Smooth muscle cell (in vitro differentiated cells): ENCODE measurements at regions not wholly inside any gene's neighbourhood (a gene's known extent, or its start where the extent isn't known, plus 50 kb on each side); places are given as distances from the start of the nearest gene placed in this dataset.

Experiments
- DNase-seq: peaks from one replicate; lab custom pipeline; 2025; ENCODE audit not compliant: unreplicated experiment; lab: John Stamatoyannopoulos, UW
- H2AFZ ChIP-seq: fragments of 200-600 bp; sonication (generic); 2 replicates; pipeline ENCODE4 v1.6.0; 2016; ENCODE audit warnings: antibody characterized with exemption, low read depth, mild to moderate bottlenecking
- H3F3A ChIP-seq: fragments of 200-600 bp; sonication (generic); 2 replicates; pipeline ENCODE4 v1.6.0; 2017; ENCODE audit warnings: antibody characterized with exemption, low read depth
- H3K27ac ChIP-seq: fragments of 200-600 bp; sonication (generic); 2 replicates; pipeline ENCODE4 v1.5.1; 2016; ENCODE audit warnings: low read depth, mild to moderate bottlenecking
- H3K27me3 ChIP-seq: fragments of 200-600 bp; sonication (generic); 2 replicates; pipeline ENCODE4 v1.6.1; 2016; ENCODE audit warnings: low read depth, mild to moderate bottlenecking
- H3K36me3 ChIP-seq: fragments of 200-600 bp; sonication (generic); 2 replicates; pipeline ENCODE4 v1.5.1; 2016; ENCODE audit warnings: low read depth
- H3K4me1 ChIP-seq: fragments of 200-600 bp; sonication (generic); 2 replicates; pipeline ENCODE4 v1.5.1; 2016; ENCODE audit warnings: low read depth
- H3K4me2 ChIP-seq: fragments of 200-600 bp; sonication (generic); 2 replicates; pipeline ENCODE4 v1.6.0; 2016; ENCODE audit warnings: mild to moderate bottlenecking
- H3K4me3 ChIP-seq: fragments of 200-600 bp; sonication (generic); 2 replicates; pipeline ENCODE4 v1.5.1; 2016; ENCODE audit warnings: mild to moderate bottlenecking
- H3K79me2 ChIP-seq: fragments of 200-600 bp; sonication (generic); 2 replicates; pipeline ENCODE4 v1.6.0; 2016; ENCODE audit warnings: low read depth, mild to moderate bottlenecking
- H3K9ac ChIP-seq: fragments of 200-600 bp; sonication (generic); 2 replicates; pipeline ENCODE4 v1.6.0; 2016; ENCODE audit warnings: low read depth
- H3K9me3 ChIP-seq: fragments of 200-600 bp; sonication (generic); replicated peaks from 2 replicates; pipeline ENCODE4 v1.5.1; 2016; ENCODE audit warnings: low read depth
- H4K20me1 ChIP-seq: fragments of 200-600 bp; sonication (generic); 2 replicates; pipeline ENCODE4 v1.6.0; 2016; ENCODE audit warnings: low read depth
- CTCF ChIP-seq: fragments of 200-600 bp; sonication (generic); IDR thresholded peaks from 2 replicates; pipeline ENCODE4 v1.5.1; 2017; ENCODE audit warnings: borderline replicate concordance, mild to moderate bottlenecking, antibody characterized with exemption; ENCODE audit not compliant: insufficient read depth, poor library complexity, severe bottlenecking
- WGBS: methylation state at CpG from one replicate; pipeline ENCODE4 v1.1.7; 2016; ENCODE audit warnings: low lambda C conversion rate; 5-methylcytosine and 5-hydroxymethylcytosine counted together

- H3K4me1 ChIP-seq, result no peaks in the 10 kb centered on the region
- H3K4me2 ChIP-seq, result no peak overlapping the region
- 84% methylated on average over 2 of the region's 2 CpGs for WGBS
- no peak overlapping the region for H3K9ac ChIP-seq
- no peak for TF ChIP-seq CTCF
- H3K27me3 ChIP-seq, result no peaks in the 10 kb centered on the region
- no peaks in the 10 kb centered on the region for H3K79me2 ChIP-seq
- H3F3A ChIP-seq, result no peaks in the 10 kb centered on the region
- H4K20me1 ChIP-seq, result no peaks in the 10 kb centered on the region
- H3K4me3 ChIP-seq, result no peak overlapping the region
- H3K9me3 ChIP-seq, result no peaks in the 10 kb centered on the region
- H2AFZ ChIP-seq, result no peak overlapping the region
- no peaks in the 10 kb centered on the region for H3K36me3 ChIP-seq
- DNase-seq, result no peak
- H3K27ac ChIP-seq, result no peak overlapping the region
Measured at GRCh38 chr20:17109307-17109706, 117.5 kb upstream of the PCSK2 start.

DNA sequence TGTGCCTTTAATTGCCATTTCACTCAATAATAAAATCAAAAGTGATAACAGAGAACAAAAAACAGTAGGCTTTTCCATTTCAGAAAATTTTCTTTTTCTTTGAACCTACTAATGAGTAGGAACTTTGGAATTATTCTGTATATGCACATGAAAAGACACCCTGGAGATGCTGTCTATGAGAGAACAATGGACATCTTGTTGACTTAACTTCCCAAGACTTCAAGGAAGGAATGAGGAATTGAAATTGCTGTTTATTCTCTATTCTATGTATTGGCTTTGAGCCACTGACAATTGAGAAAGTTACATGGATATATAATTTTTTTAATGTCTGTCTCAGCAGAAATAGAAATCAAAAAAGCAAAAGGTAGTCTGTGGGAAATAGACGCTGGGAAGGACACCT is 98.6 kb upstream of the PCSK2 start:
- Histone ChIP-seq H3K4me2 (no peak overlapping the region), H3K4me1 (no peaks in the 10 kb centered on the region), H3K27ac (no peak overlapping the region), H2AFZ (no peak overlapping the region), H3K9me3 (no peaks in the 10 kb centered on the region), H3K4me3 (no peak overlapping the region), H3K27me3 (no peaks in the 10 kb centered on the region), H3K79me2 (no peaks in the 10 kb centered on the region), H3K36me3 (no peaks in the 10 kb centered on the region), H3F3A (no peaks in the 10 kb centered on the region), H4K20me1 (no peaks in the 10 kb centered on the region), H3K9ac (no peak overlapping the region)
- DNase-seq, result no peak
- WGBS, result 68% methylated on average over 1 of the region's 1 CpG
- no peak for TF ChIP-seq CTCF

DNA sequence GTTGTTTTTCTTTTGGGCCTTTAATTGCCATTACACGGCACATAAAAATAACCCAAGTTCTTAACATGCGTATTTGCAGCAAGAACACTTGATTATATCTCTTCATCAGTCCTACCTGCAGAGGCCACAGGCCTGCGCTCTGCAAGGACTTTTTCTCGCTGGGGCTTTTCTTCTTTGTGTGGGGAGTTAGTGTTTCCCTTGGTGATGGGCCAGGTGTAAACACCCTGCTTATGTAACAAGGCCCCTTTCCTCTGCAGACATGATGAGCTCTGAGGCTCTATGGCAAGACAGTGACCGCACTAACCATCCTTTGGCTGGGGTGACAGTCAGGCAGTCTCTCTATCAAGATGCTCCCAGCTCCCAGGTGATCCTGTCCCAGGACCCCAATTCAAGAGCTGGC is 97.8 kb upstream of the PCSK2 start:
- Histone ChIP-seq H3K9me3 (no peaks in the 10 kb centered on the region), H3F3A (no peaks in the 10 kb centered on the region), H4K20me1 (no peaks in the 10 kb centered on the region), H3K4me2 (no peak overlapping the region), H3K4me3 (no peak overlapping the region), H3K27me3 (no peaks in the 10 kb centered on the region), H3K27ac (no peak overlapping the region), H3K36me3 (no peaks in the 10 kb centered on the region), H3K9ac (no peak overlapping the region), H3K4me1 (no peaks in the 10 kb centered on the region), H2AFZ (no peak overlapping the region), H3K79me2 (no peaks in the 10 kb centered on the region)
- no peak for TF ChIP-seq CTCF
- no peak for DNase-seq
- 92% methylated on average over 5 of the region's 5 CpGs for WGBS

GRCh38 chr20:17137692-17138091 is 89.1 kb upstream of the PCSK2 start:
- Histone ChIP-seq H3K27me3 (no peaks in the 10 kb centered on the region), H3K36me3 (no peaks in the 10 kb centered on the region), H3K4me3 (no peak overlapping the region), H3K9me3 (no peaks in the 10 kb centered on the region), H3K79me2 (no peaks in the 10 kb centered on the region), H4K20me1 (no peaks in the 10 kb centered on the region), H3K4me2 (no peak overlapping the region), H3K9ac (no peak overlapping the region), H3K4me1 (no peaks in the 10 kb centered on the region), H3F3A (no peaks in the 10 kb centered on the region), H3K27ac (no peak overlapping the region), H2AFZ (no peak overlapping the region)
- no peak for DNase-seq
- TF ChIP-seq CTCF, result no peak
- 91% methylated on average over 3 of the region's 3 CpGs for WGBS
